GM23248 (cell line): ENCODE measurements at regions not wholly inside any gene's neighbourhood (a gene's known extent, or its start where the extent isn't known, plus 50 kb on each side); places are given as distances from the start of the nearest gene placed in this dataset.

ENCODE experiments used
- EZH2 ChIP-seq: fragments of 200-600 bp; sonication (generic); IDR thresholded peaks from 2 replicates; pipeline ENCODE4 v1.6.1; 2018; ENCODE audit warnings: antibody characterized with exemption, mild to moderate bottlenecking; ENCODE audit not compliant: insufficient read depth, poor library complexity, severe bottlenecking
- EZH2phosphoT487 ChIP-seq: fragments of 200-600 bp; sonication (generic); IDR thresholded peaks from 2 replicates; pipeline ENCODE4 v1.6.1; 2018; ENCODE audit warnings: antibody characterized with exemption, moderate library complexity, mild to moderate bottlenecking, low read depth; ENCODE audit not compliant: insufficient read depth

DNA sequence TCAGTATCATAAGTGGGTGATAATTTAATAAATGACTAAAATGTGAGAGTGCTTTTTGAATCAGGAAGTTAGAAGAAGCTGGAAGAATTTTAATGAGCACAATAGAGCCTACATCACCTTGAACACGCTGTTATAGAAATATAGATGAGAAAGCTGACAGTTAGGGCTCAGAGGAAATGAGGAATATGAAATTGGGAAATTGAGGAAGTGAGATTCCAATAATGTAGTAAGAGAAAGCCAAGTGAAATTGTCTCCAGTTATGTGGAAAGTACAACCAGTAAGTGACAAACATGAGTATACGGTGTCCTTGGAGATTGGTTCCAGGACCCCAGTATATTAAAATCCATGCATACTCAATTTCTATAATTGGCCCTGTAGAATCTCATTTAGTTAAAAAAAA lies 235.9 kb upstream of the FAM174A start:
- TF ChIP-seq EZH2phosphoT487: no peak
- TF ChIP-seq EZH2: no peak
